HepG2 (cell line): ENCODE measurements at regions not wholly inside any gene's neighbourhood (a gene's known extent, or its start where the extent isn't known, plus 50 kb on each side); places are given as distances from the start of the nearest gene placed in this dataset.
"Not testable (repeated sequence)": the region's sequence is repeated elsewhere in the genome, so short reads cannot be mapped to it uniquely, and the experiment has no call there.

Experiments used
- ATAC-seq: fragments of 200-7000 bp; cut with Tn5 transposase; 3 replicates; pipeline ENCODE4 v1.9.1; 2020; ENCODE audit warnings: mild to moderate bottlenecking, moderate library complexity
- BruUV-seq: library from RNA; stranded (reverse); fragments of 400-500 nt; replicated peaks from 2 replicates; lab custom pipeline; 2021; lab: Mats Ljungman, UMichigan
- CTCF ChIA-PET: fragments of 300-600 bp; formaldehyde crosslinking; extraction: SDS; loops from one replicate; lab custom pipeline; 2021; ENCODE audit warnings: low total read pairs, inconsistent platforms, low intra/inter-chr PET ratio; lab: Yijun Ruan, JAX
- POLR2A ChIA-PET: fragments of 350-600 bp; sonication (Branson Sonifier 250); formaldehyde crosslinking; loops from one replicate; lab custom pipeline; 2020; ENCODE audit warnings: antibody characterized with exemption, inconsistent platforms; lab: Yijun Ruan, JAX
- DNase-seq: peaks from one replicate; pipeline ENCODE4 v3.0.0-alpha.2; 2015; ENCODE audit warnings: low spot score
- FAIRE-seq: peaks from 3 replicates; lab custom pipeline; 2011; peaks lifted over from hg19 to GRCh38; lab: Jason Lieb, UNC
- H2AFZ ChIP-seq: one replicate; pipeline ENCODE4 v1.6.1; 2011; ENCODE audit warnings: low read length, inconsistent platforms
- H3K27ac ChIP-seq: fragments of 300-600 bp; 3 replicates; pipeline ENCODE4 v1.8.0; 2011; ENCODE audit warnings: mixed run types, mild to moderate bottlenecking, mixed read lengths, low read length, inconsistent platforms; ENCODE audit not compliant: insufficient read depth; ENCODE audit errors: extremely low read length
- H3K27me3 ChIP-seq, 2 experiments: fragments of 200-600 bp in 1 of 2; 2 replicates in 1 of 2; 3 replicates in 1 of 2; pipeline versions ENCODE4 v1.6.0 to v1.8.0; 2011; ENCODE audit warnings: low read length in 2 of 2, mild to moderate bottlenecking in 2 of 2, moderate library complexity in 2 of 2, inconsistent platforms in 1 of 2; ENCODE audit not compliant: insufficient read depth in 2 of 2, control insufficient read depth in 1 of 2
- H3K36me3 ChIP-seq, 2 experiments: fragments of 200-600 bp in 1 of 2; replicated peaks in 1 of 2; 2 replicates in 1 of 2; 3 replicates in 1 of 2; pipeline versions ENCODE4 v1.5.1 to v1.8.0; 2011; ENCODE audit warnings: low read length in 2 of 2, inconsistent platforms in 1 of 2; ENCODE audit not compliant: insufficient read depth in 2 of 2, control insufficient read depth in 1 of 2
- H3K4me1 ChIP-seq: 2 replicates; pipeline ENCODE4 v1.5.1; 2012; ENCODE audit warnings: low read length, inconsistent platforms; ENCODE audit not compliant: insufficient read depth
- H3K4me2 ChIP-seq: 2 replicates; pipeline ENCODE4 v1.6.0; 2011; ENCODE audit warnings: low read depth, low read length, inconsistent platforms
- H3K4me3 ChIP-seq, 3 experiments: fragments of 200-600 bp in 1 of 3; sonication (generic), shearing (Covaris generic) in 1 of 3; replicated peaks in 1 of 3; 2 replicates each; pipeline ENCODE4 v1.5.1; 2011 to 2016; ENCODE audit warnings: low read length in 3 of 3, inconsistent platforms in 2 of 3, low read depth in 2 of 3, mild to moderate bottlenecking in 2 of 3, control low read depth in 1 of 3, mixed read lengths in 1 of 3; ENCODE audit not compliant: insufficient read depth in 1 of 3
- H3K79me2 ChIP-seq: one replicate; pipeline ENCODE4 v1.6.1; 2011; ENCODE audit warnings: low read length, inconsistent platforms; ENCODE audit not compliant: insufficient read depth
- H3K9ac ChIP-seq: 2 replicates; pipeline ENCODE4 v1.6.0; 2011; ENCODE audit warnings: mild to moderate bottlenecking, low read depth, low read length, inconsistent platforms; ENCODE audit not compliant: insufficient read depth
- H3K9me3 ChIP-seq: 2 replicates; pipeline ENCODE4 v1.5.1; 2012; ENCODE audit warnings: mild to moderate bottlenecking, low read length
- H4K20me1 ChIP-seq: 2 replicates; pipeline ENCODE4 v1.6.0; 2011; ENCODE audit warnings: inconsistent platforms, mild to moderate bottlenecking, low read length, moderate library complexity; ENCODE audit not compliant: insufficient read depth
- CEBPB ChIP-seq: IDR thresholded peaks from 2 replicates; pipeline ENCODE4 v1.6.1; 2011; ENCODE audit warnings: low read depth, low read length, improper control_type of control experiment, borderline replicate concordance
- NR0B2 ChIP-seq: sonication (generic); formaldehyde crosslinking; IDR thresholded peaks from 2 replicates; pipeline ENCODE4 v1.4.0; 2020; ENCODE audit warnings: mild to moderate bottlenecking, missing genetic modification reagents
- NR2C2 ChIP-seq: sonication (generic); formaldehyde crosslinking; IDR thresholded peaks from 2 replicates; pipeline ENCODE4 v1.4.0; 2020; ENCODE audit warnings: missing genetic modification reagents, mild to moderate bottlenecking, moderate library complexity, borderline replicate concordance
- PCBP1 ChIP-seq: fragments of 200-400 bp; formaldehyde crosslinking; IDR thresholded peaks from 2 replicates; pipeline ENCODE4 v1.6.1; 2017; ENCODE audit warnings: mild to moderate bottlenecking, low read depth, low read length, borderline replicate concordance
- TAF1 ChIP-seq: sonication (generic); formaldehyde crosslinking; IDR thresholded peaks from 2 replicates; pipeline ENCODE4 v1.4.0; 2020; ENCODE audit warnings: missing genetic modification reagents
- TFAP4 ChIP-seq: sonication (generic); IDR thresholded peaks from 2 replicates; pipeline ENCODE4 v1.6.1; 2016; ENCODE audit warnings: low read depth, borderline replicate concordance
- XRCC5 ChIP-seq: fragments of 200-400 bp; formaldehyde crosslinking; optimal IDR thresholded peaks from 2 replicates; pipeline ENCODE3; 2017; ENCODE audit warnings: mild to moderate bottlenecking, low read length
- ZBTB42 ChIP-seq: sonication (generic); formaldehyde crosslinking; IDR thresholded peaks from 2 replicates; pipeline ENCODE4 v1.5.0; 2020; ENCODE audit warnings: mild to moderate bottlenecking, missing genetic modification reagents
- ZNF746 ChIP-seq: sonication (generic); formaldehyde crosslinking; IDR thresholded peaks from 2 replicates; pipeline ENCODE4 v1.8.0; 2022; ENCODE audit warnings: mild to moderate bottlenecking, missing genetic modification reagents
- ZNF773 ChIP-seq: sonication (generic); formaldehyde crosslinking; IDR thresholded peaks from 2 replicates; pipeline ENCODE4 v1.4.0; 2020; ENCODE audit warnings: missing genetic modification reagents, borderline replicate concordance
- WGBS: methylation state at CpG from one replicate; pipeline ENCODE4 v1.1.6; 2017; ENCODE audit warnings: low lambda C conversion rate; 5-methylcytosine and 5-hydroxymethylcytosine counted together
- in situ Hi-C: cut with HindIII; loops from 2 replicates; pipeline ENCODE4 v1.10.0; 2017; ENCODE audit warnings: low pct_unique_long_range_greater_than_20kb; ENCODE audit not compliant: extremely low pct_ligation_motif_present
- intact Hi-C: fragments of 100-400 bp; cut with micrococcal nuclease; formaldehyde crosslinking; loops from one replicate; pipeline ENCODE4 v1.10.0; 2022; ENCODE audit not compliant: unreplicated experiment
- TF ChIP-seq, protein P1 (sequence below): sonication (generic); formaldehyde crosslinking; IDR thresholded peaks from 2 replicates; pipeline ENCODE4 v1.4.0; 2020; ENCODE audit warnings: mild to moderate bottlenecking, missing genetic modification reagents
- TF ChIP-seq, protein P2 (sequence below): IDR thresholded peaks from 2 replicates; pipeline ENCODE4 v1.6.1; 2012; ENCODE audit warnings: low read depth, low read length, improper control_type of control experiment

DNA sequence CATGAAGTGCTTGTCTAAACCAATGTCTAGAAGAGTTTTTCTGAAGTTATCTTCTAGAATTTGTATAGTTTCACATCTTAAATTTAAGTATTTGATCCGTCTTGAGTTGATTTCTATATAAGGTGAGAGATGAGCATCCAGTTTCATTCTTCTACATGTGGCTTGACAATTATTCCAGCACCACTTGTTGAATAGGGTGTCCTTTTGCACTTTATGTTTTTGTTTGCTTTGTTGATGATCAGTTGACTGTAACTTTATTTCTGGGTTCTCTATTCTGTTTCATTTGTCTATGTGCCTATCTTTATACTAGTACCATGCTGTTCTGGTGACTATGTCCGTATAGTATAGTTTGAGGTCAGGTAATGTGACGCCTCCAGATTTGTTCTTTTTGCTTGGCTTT, 426.6 kb upstream of the CHRM2 start:
- no TSS peak for BruUV-seq
- Histone ChIP-seq H3K36me3 (no peaks in the 10 kb centered on the region), H2AFZ (no peak overlapping the region), H3K27me3 (no peaks in the 10 kb centered on the region), H3K4me2 (no peak overlapping the region), H3K79me2 (no peaks in the 10 kb centered on the region), H3K4me1 (no peaks in the 10 kb centered on the region), H3K9me3 (peaks cover 7% of the 10 kb centered on the region; the same call in 1 of the 2 replicates), H3K27ac (no peak overlapping the region), H3K4me3 (no peak overlapping the region), H4K20me1 (no peaks in the 10 kb centered on the region)
- in situ Hi-C loops (no loop called here), intact Hi-C loops (no loop called here)
- ChIA-PET POLR2A (no interaction called here), CTCF (no interaction called here)
- FAIRE-seq (no peak), DNase-seq (no peak), ATAC-seq (no peak)
- WGBS = 5% methylated on average over 3 of the region's 3 CpGs
- TF ChIP-seq, protein P1, sequence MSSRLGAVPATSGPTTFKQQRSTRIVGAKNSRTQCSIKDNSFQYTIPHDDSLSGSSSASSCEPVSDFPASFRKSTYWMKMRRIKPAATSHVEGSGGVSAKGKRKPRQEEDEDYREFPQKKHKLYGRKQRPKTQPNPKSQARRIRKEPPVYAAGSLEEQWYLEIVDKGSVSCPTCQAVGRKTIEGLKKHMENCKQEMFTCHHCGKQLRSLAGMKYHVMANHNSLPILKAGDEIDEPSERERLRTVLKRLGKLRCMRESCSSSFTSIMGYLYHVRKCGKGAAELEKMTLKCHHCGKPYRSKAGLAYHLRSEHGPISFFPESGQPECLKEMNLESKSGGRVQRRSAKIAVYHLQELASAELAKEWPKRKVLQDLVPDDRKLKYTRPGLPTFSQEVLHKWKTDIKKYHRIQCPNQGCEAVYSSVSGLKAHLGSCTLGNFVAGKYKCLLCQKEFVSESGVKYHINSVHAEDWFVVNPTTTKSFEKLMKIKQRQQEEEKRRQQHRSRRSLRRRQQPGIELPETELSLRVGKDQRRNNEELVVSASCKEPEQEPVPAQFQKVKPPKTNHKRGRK (CRISPR knock-in tag) = no peak
- TF ChIP-seq NR2C2 (CRISPR knock-in tag) (no peak), NR0B2 (CRISPR knock-in tag) (no peak), ZNF773 (CRISPR knock-in tag) (no peak), ZNF746 (CRISPR knock-in tag) (no peak), CEBPB (no peak), TFAP4 (no peak), XRCC5 (no peak), PCBP1 (no peak), ZBTB42 (CRISPR knock-in tag) (no peak), TAF1 (CRISPR knock-in tag) (no peak)
- TF ChIP-seq, protein P2, sequence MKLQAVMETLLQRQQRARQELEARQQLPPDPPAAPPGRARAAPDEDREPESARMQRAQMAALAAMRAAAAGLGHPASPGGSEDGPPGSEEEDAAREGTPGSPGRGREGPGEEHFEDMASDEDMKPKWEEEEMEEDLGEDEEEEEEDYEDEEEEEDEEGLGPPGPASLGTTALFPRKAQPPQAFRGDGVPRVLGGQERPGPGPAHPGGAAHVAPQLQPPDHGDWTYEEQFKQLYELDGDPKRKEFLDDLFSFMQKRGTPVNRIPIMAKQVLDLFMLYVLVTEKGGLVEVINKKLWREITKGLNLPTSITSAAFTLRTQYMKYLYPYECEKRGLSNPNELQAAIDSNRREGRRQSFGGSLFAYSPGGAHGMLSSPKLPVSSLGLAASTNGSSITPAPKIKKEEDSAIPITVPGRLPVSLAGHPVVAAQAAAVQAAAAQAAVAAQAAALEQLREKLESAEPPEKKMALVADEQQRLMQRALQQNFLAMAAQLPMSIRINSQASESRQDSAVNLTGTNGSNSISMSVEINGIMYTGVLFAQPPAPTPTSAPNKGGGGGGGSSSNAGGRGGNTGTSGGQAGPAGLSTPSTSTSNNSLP = no peak
- TF ChIP-seq, all 625 proteins: peak for 0
- no peak overlapping the region for H3K9ac ChIP-seq

- POLR2A ChIA-PET, DNase-seq, H2AFZ ChIP-seq, in situ Hi-C loops, intact Hi-C loops, H3K4me2 ChIP-seq, H3K27me3 ChIP-seq, ATAC-seq, H3K79me2 ChIP-seq, H3K4me3 ChIP-seq, H3K4me1 ChIP-seq, H4K20me1 ChIP-seq, H3K9ac ChIP-seq, H3K36me3 ChIP-seq, FAIRE-seq, BruUV-seq, H3K27ac ChIP-seq, H3K9me3 ChIP-seq, CTCF ChIA-PET: not testable (repeated sequence)
- no CpG with 5 or more reads among the region's 3 CpGs for WGBS
Measured at GRCh38 chr7:136431736-136432135, 436.7 kb upstream of the CHRM2 start.
